IPS-18c (cell line): ENCODE measurements at regions not wholly inside any gene's neighbourhood (a gene's known extent, or its start where the extent isn't known, plus 50 kb on each side); places are given as distances from the start of the nearest gene placed in this dataset.

ENCODE experiments used
- H3K4me3 ChIP-seq: 2 replicates; pipeline ENCODE4 v1.7.0; 2013; ENCODE audit warnings: low read depth, mild to moderate bottlenecking, low read length, moderate library complexity; ENCODE audit not compliant: insufficient read depth
- H3K9me3 ChIP-seq: one replicate; pipeline ENCODE4 v1.6.1; 2013; ENCODE audit warnings: mild to moderate bottlenecking, low read length, moderate library complexity; ENCODE audit not compliant: control insufficient read depth, insufficient read depth

- Histone ChIP-seq H3K9me3 (no peaks in the 10 kb centered on the region), H3K4me3 (no peak overlapping the region)
Measured at GRCh38 chr2:5932556-5933469, 240.6 kb downstream of the SOX11 start.

- H3K4me3 ChIP-seq = no peak overlapping the region
- no peaks in the 10 kb centered on the region for H3K9me3 ChIP-seq
Measured at GRCh38 chr2:5933669-5934068, 241.5 kb downstream of the SOX11 start.

- no peaks in the 10 kb centered on the region for H3K9me3 ChIP-seq
- H3K4me3 ChIP-seq = no peak overlapping the region
Measured at GRCh38 chr2:5937321-5937720, 245.1 kb downstream of the SOX11 start.

DNA sequence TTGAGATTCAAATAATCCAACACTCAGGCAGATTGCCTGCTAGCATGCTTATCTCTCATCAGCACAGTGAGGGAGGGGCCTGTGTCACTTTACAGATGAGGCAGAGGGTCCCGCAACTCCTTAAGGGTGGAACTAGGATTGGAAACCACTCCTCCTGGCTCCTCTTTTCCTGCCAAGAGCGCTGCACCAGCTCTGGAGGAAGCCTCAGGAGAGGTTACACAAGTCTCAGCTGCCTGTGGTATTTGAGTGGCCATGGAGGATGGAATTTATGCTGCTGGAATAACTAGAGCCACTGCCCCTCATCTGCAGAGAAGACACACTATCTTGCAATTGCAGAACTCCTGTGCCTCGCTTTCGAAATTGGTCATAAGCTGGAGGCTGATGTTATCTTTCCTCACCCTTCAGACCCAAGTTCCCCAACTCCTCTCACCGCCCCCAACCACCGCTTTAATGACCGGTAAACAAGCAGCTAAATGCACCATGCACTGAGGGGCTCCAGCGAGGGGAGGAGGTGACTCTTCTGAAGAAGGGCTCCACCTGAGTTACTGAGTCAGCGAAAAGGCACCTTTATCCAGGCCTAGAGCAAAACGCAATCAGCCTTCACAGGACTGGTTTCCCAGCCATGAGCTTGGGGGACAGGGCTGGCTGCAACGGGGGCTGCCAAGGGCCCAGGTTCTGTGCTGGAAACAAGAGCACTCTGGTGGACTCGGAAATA is 245.8 kb downstream of the SOX11 start:
- H3K4me3 ChIP-seq = no peak overlapping the region

GRCh38 chr2:5938566-5938896 is 246.3 kb downstream of the SOX11 start:
- Histone ChIP-seq H3K9me3 (no peaks in the 10 kb centered on the region), H3K4me3 (no peak overlapping the region)

More for the DNA sequence above, 245.8 kb downstream of the SOX11 start:
- H3K9me3 ChIP-seq = no peaks in the 10 kb centered on the region

GRCh38 chr2:5939553-5939952 is 247.4 kb downstream of the SOX11 start:
- H3K4me3 ChIP-seq = no peak overlapping the region

DNA sequence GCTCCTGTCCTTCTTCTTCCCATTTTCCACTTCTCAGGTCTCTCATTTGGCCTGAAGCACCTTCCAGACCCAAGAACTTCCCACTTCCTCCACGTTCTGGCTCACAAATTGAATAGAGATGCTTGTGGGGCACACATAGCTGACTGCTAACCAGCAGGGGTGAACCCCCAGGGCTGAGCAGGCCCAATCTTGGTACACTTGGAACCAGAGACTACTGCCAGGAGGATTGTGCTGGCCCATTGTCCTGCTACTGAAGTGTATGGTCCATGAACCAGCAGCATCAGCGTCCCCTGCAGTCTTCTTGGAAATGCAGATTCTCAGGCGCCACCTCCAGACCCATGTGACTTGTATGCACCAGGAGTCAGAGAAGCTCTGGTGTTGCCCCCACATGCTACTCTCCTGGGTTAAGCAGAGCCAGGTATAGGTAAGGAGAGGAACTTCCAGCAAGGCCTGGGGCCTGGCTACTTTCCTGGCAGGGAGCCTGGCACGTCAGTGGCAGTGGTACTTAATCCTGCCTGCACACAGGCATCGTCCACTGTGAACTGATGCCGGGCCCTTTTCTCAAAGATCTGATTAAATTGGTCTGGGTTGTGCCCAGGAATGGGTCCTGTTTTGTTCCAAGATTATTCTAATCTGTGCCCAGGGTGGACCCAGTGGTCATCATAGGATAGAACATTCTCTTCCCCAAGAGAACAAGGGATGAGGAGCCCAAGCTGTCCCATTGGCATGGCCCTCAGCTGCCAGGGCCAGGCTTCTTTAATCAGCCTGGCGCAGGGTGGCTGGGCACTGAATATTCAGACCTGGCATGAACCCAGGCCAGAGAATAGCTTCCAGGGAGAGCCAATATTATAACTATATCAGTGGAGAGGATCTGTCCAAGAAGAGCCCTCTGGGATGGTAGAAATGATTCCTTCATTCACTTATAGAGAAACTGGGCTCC is 248.7 kb downstream of the SOX11 start:
- Histone ChIP-seq H3K4me3 (no peak overlapping the region), H3K9me3 (no peaks in the 10 kb centered on the region)

More at GRCh38 chr2:5939553-5939952, 247.4 kb downstream of the SOX11 start:
- H3K9me3 ChIP-seq = no peaks in the 10 kb centered on the region

GRCh38 chr2:5942204-5942603 is 250.0 kb downstream of the SOX11 start:
- no peaks in the 10 kb centered on the region for H3K9me3 ChIP-seq
- H3K4me3 ChIP-seq = no peak overlapping the region

- Histone ChIP-seq H3K9me3 (no peaks in the 10 kb centered on the region), H3K4me3 (no peak overlapping the region)
Measured at GRCh38 chr2:5945742-5946141, 253.6 kb downstream of the SOX11 start.

- Histone ChIP-seq H3K4me3 (no peak overlapping the region), H3K9me3 (no peaks in the 10 kb centered on the region)
Measured at GRCh38 chr2:5946225-5947115, 254.3 kb downstream of the SOX11 start.

- H3K9me3 ChIP-seq = no peaks in the 10 kb centered on the region
- H3K4me3 ChIP-seq = no peak overlapping the region
Measured at GRCh38 chr2:5950736-5951135, 258.6 kb downstream of the SOX11 start.

GRCh38 chr2:5951471-5951870 is 259.3 kb downstream of the SOX11 start:
- Histone ChIP-seq H3K4me3 (no peak overlapping the region), H3K9me3 (no peaks in the 10 kb centered on the region)

DNA sequence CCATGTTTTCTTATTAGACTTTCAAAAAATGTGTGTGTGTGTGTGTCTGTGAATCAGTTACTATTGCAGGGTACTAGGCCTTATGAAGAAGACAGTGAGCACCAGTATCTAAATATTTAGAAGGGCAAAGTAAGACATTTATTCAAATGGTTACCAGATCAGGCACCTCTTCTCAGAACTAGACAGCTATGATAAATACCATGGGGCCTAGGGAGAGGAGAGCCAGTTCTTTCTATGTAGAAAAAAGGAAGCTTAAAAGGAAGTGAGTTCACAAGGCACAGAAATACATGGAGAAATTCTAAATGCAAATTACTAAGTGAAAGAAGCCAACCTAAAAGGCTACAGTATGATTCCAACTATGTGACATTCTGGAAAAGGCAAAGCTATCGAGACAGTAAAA is 261.3 kb downstream of the SOX11 start:
- Histone ChIP-seq H3K9me3 (no peaks in the 10 kb centered on the region), H3K4me3 (no peak overlapping the region)

DNA sequence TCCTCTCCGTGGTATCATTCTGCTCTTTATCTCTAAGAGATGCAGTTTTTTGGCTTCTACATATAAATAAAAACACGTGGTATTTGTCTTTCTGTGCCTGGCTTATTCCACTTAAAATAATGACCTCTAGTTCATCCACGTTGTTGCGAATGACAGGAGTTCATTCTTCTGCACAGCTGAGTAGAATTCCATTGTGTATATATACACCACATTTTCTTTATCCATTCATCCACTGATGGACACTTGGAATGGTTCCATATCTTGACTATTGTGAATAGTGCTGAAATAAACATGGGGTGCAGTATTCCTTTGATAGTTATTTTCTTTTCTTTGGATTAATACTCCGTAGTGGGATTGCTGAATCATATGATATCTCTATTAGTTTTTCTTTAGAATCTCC is 262.3 kb downstream of the SOX11 start:
- H3K4me3 ChIP-seq = no peak overlapping the region
- no peaks in the 10 kb centered on the region for H3K9me3 ChIP-seq

GRCh38 chr2:5955921-5956320 is 263.7 kb downstream of the SOX11 start:
- H3K4me3 ChIP-seq = no peak overlapping the region
- no peaks in the 10 kb centered on the region for H3K9me3 ChIP-seq
